GM19193 (cell line): ENCODE measurements at regions not wholly inside any gene's neighbourhood (a gene's known extent, or its start where the extent isn't known, plus 50 kb on each side); places are given as distances from the start of the nearest gene placed in this dataset.

ENCODE experiments used
- POLR2A ChIP-seq: IDR thresholded peaks from 4 replicates; pipeline ENCODE4 v1.6.1; 2011; ENCODE audit not compliant: insufficient read depth, insufficient read length; ENCODE audit errors: extremely low read depth

- no peak for TF ChIP-seq POLR2A
These were observed 100.6 kb upstream of the CCND2 start for GRCh38 chr12:4172999-4173398.

GRCh38 chr12:4171742-4172141 lies 101.8 kb upstream of the CCND2 start:
- TF ChIP-seq POLR2A, result no peak

GRCh38 chr12:4169959-4170358 lies 103.6 kb upstream of the CCND2 start:
- no peak for TF ChIP-seq POLR2A

- no peak for TF ChIP-seq POLR2A
These were observed 104.0 kb upstream of the CCND2 start for GRCh38 chr12:4169531-4169930.

- TF ChIP-seq POLR2A, result no peak
These were observed 105.5 kb upstream of the CCND2 start for GRCh38 chr12:4168036-4168435.

GRCh38 chr12:4164559-4165558 lies 108.7 kb upstream of the CCND2 start:
- TF ChIP-seq POLR2A, result peak; percentile 70

GRCh38 chr12:4164188-4164558 lies 109.4 kb upstream of the CCND2 start:
- no peak for TF ChIP-seq POLR2A

GRCh38 chr12:4161718-4162117 lies 111.8 kb upstream of the CCND2 start:
- no peak for TF ChIP-seq POLR2A

GRCh38 chr12:4160314-4161040 lies 113.1 kb upstream of the CCND2 start:
- TF ChIP-seq POLR2A, result no peak

GRCh38 chr12:4159851-4160250 lies 113.7 kb upstream of the CCND2 start:
- no peak for TF ChIP-seq POLR2A

GRCh38 chr12:4158306-4158705 lies 115.3 kb upstream of the CCND2 start:
- TF ChIP-seq POLR2A, result no peak

GRCh38 chr12:4157122-4157521 lies 116.4 kb upstream of the CCND2 start:
- no peak for TF ChIP-seq POLR2A

GRCh38 chr12:4156317-4156716 lies 117.2 kb upstream of the CCND2 start:
- TF ChIP-seq POLR2A, result no peak

- no peak for TF ChIP-seq POLR2A
These were observed 118.8 kb upstream of the CCND2 start for GRCh38 chr12:4154672-4155225.

- peak; percentile 61 for TF ChIP-seq POLR2A
These were observed 120.1 kb upstream of the CCND2 start for GRCh38 chr12:4153343-4153892.
